Activated CD4-positive, alpha-beta T cell treated with anti-CD3 and anti-CD28 coated beads, Interleukin-10, Interleukin-2, amounts not matched to agents 100 ng/mL and 50 ng/mL, durations not matched to agents 16 hours and 8 hours (primary cell): ENCODE measurements at regions not wholly inside any gene's neighbourhood (a gene's known extent, or its start where the extent isn't known, plus 50 kb on each side); places are given as distances from the start of the nearest gene placed in this dataset.
A peak's percentile ranks its signal among the peaks of the same experiment; 100 is the strongest.
"Not testable (repeated sequence)": the region's sequence is repeated elsewhere in the genome, so short reads cannot be mapped to it uniquely, and the experiment has no call there.

Experiments
- DNase-seq: peaks from one replicate; pipeline ENCODE4 v3.0.0-alpha.2; 2020

GRCh38 chr10:32217216-32217615, 129.7 kb downstream of the EPC1 start:
- no peak for DNase-seq

- not testable (repeated sequence) for DNase-seq
Observed at GRCh38 chr10:32213838-32214237, 133.1 kb downstream of the EPC1 start.

GRCh38 chr10:32211046-32211363, 136.0 kb downstream of the EPC1 start:
- DNase-seq: no peak

- peak; percentile 32 for DNase-seq
Observed at GRCh38 chr10:32210306-32211045, 136.5 kb downstream of the EPC1 start.

GRCh38 chr10:32208005-32208404, 139.0 kb downstream of the EPC1 start:
- not testable (repeated sequence) for DNase-seq

GRCh38 chr10:32207544-32207943, 139.4 kb downstream of the EPC1 start:
- peak; percentile 72 for DNase-seq

GRCh38 chr10:32205670-32206069, 141.3 kb downstream of the EPC1 start:
- no peak for DNase-seq

GRCh38 chr10:32204606-32205005, 142.4 kb downstream of the EPC1 start:
- DNase-seq: no peak

GRCh38 chr10:32199714-32200394, 143.6 kb upstream of the KIF5B start:
- no peak for DNase-seq

GRCh38 chr10:32197423-32197822, 141.2 kb upstream of the KIF5B start:
- DNase-seq: no peak

GRCh38 chr10:32190890-32191491, 134.8 kb upstream of the KIF5B start:
- peak; percentile 50 for DNase-seq

GRCh38 chr10:32189400-32190084, 133.3 kb upstream of the KIF5B start:
- DNase-seq: no peak

GRCh38 chr10:32188601-32189000, 132.4 kb upstream of the KIF5B start:
- not testable (repeated sequence) for DNase-seq

GRCh38 chr10:32187686-32188085, 131.5 kb upstream of the KIF5B start:
- no peak for DNase-seq

GRCh38 chr10:32183652-32184051, 127.4 kb upstream of the KIF5B start:
- DNase-seq: not testable (repeated sequence)

- DNase-seq: no peak
Observed at GRCh38 chr10:32182476-32182875, 126.3 kb upstream of the KIF5B start.

GRCh38 chr10:32180390-32181280, 124.4 kb upstream of the KIF5B start:
- DNase-seq: no peak

GRCh38 chr10:32179836-32180235, 123.6 kb upstream of the KIF5B start:
- DNase-seq: no peak

- not testable (repeated sequence) for DNase-seq
Observed at GRCh38 chr10:32177594-32177993, 121.4 kb upstream of the KIF5B start.

GRCh38 chr10:32175629-32176028, 119.4 kb upstream of the KIF5B start:
- DNase-seq: no peak

GRCh38 chr10:32174349-32174893, 118.2 kb upstream of the KIF5B start:
- DNase-seq: no peak

- no peak for DNase-seq
Observed at GRCh38 chr10:32171204-32171603, 115.0 kb upstream of the KIF5B start.
